GF-D8 (cell line): ENCODE measurements at regions not wholly inside any gene's neighbourhood (a gene's known extent, or its start where the extent isn't known, plus 50 kb on each side); places are given as distances from the start of the nearest gene placed in this dataset.

Experiments
- DNase-seq: peaks from one replicate; lab custom pipeline; 2025; lab: John Stamatoyannopoulos, UW

DNA sequence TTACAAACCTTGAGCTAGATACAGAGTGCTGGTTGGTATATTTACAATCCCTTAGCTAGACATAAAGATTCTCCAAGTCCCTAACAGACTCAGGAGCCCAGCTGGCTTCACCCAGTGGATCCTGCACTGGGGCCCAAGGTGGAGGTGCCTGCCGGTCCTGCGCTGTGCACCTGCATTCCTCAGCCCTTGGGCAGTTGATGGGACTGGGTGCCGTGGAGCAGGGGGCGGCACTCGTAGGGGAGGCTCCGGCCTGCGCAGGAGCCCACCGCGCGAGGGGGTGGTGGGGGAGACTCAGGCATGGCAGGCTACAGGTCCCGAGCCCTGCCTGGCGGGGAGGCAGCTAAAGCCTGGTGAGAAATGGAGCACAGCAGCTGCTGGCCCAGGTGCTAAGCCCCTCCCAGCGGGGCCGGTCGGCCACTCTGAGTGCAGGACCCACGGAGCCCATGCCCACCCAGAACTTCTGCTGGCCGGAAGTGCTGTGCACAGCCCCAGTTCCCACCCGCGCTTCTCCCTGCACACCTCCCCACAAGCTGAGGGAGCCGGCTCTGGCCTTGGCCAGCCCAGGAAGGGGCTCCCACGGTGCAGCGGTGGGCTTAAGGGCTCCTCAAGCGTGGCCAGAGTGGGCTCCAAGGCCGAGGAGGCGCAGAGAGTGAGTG, 1464.7 kb downstream of the EFNA5 start:
- no peak for DNase-seq

- no peak for DNase-seq
Measured at GRCh38 chr5:106202035-106202434, 1468.7 kb downstream of the EFNA5 start.

- DNase-seq = no peak
Measured at GRCh38 chr5:106200971-106201370, 1469.8 kb downstream of the EFNA5 start.

GRCh38 chr5:106195679-106196474, 1474.9 kb downstream of the EFNA5 start:
- DNase-seq = no peak

DNA sequence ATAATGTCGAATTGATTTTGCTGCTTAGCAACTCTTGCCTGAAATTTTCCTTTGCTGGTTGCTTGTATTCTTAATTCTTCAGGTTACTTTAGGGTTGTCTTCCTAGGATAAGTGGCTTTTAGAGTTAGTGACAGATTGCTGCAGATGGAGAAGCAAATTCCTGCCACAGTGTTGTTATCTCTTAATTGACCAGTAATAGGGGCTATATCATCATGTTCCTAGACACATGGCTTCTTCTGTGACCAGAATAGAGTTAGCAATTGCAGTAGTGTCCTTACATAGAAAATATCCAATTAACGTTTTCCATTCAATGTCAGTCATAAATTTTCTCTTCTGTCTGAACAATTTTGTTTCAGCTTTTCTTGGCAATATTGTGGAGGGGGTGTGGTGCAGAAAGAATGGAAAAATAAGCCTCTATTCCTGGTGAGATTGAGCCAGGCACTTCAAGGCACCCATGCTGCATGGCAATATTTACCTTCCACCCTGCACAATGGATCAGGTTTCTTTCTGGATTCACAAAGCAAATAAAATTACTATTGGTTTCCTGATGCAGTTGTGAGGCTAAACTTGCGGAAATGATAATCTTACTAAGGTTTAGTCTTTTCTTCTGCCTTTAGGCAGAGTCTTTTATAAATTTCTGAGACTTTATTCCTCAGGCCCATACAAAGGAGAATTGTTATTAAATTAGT, 1481.5 kb downstream of the EFNA5 start:
- no peak for DNase-seq

GRCh38 chr5:106185661-106186081, 1485.1 kb downstream of the EFNA5 start:
- DNase-seq = no peak

GRCh38 chr5:106174903-106175302, 1495.8 kb downstream of the EFNA5 start:
- no peak for DNase-seq

- no peak for DNase-seq
Measured at GRCh38 chr5:106172681-106173532, 1497.8 kb downstream of the EFNA5 start.

GRCh38 chr5:106171708-106172107, 1499.0 kb downstream of the EFNA5 start:
- DNase-seq = no peak

DNA sequence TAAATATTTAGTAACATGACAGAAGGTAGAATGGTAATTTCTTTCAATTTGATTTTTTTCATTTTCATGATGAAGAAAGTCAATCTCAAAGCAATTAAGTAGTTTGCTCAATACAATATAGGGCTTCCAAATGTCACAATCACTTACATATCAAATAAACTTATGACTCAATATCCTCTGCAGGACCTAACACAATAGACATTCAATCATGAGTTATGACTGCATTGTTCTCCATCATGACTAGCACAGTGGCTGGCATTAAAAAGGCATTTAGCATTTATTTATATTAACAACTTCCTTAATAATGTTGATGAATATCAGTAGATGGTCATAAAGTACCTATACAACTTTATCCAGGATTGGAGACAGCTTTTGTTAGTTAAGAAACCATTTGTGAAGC, 1499.6 kb downstream of the EFNA5 start:
- no peak for DNase-seq

GRCh38 chr5:106167766-106168165, 1503.0 kb downstream of the EFNA5 start:
- no peak for DNase-seq

GRCh38 chr5:106163233-106163632, 1507.5 kb downstream of the EFNA5 start:
- no peak for DNase-seq

- no peak for DNase-seq
Measured at GRCh38 chr5:106159616-106160015, 1511.1 kb downstream of the EFNA5 start.

DNA sequence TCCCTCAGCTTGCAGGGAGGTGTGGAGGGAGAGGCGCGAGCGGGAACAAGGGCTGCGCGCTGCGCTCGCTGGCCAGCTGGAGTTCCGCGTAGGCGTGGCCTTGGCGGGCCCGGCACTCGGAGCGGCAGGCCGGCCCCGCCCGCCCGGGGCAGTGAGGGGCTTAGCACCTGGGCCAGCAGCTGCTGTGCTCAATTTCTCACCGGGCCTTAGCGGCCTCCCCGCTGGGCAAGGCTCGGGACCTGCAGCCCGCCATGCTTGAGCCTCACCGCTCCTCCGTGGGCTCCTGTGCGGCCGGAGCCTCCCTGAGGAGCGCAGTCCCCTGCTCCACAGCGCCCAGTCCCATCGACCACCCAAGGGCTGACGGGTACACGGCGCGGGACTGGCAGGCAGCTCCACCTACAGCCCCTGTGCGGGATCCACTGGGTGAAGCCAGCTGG, 1516.4 kb downstream of the EFNA5 start:
- DNase-seq = no peak

DNA sequence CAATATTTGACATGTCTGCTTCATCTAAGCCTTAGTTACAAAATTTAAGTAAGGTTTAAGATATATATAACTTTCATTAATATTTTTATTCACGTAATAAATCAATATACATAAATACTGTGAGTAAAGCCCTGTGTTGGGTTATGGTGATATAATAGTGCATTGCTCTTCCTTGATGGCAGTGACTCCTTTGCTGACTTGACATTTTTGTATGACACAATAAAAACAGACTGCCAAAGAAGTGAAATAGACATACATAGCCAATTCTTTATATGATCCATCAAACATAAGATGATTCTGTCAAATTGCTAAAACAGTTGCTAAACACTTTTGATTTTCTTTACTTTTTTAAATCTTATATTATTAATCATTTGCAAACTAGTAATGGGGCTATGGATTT, 1518.2 kb downstream of the EFNA5 start:
- no peak for DNase-seq

GRCh38 chr5:106142116-106142515, 1528.6 kb downstream of the EFNA5 start:
- no peak for DNase-seq

- no peak for DNase-seq
Measured at GRCh38 chr5:106140101-106140500, 1530.6 kb downstream of the EFNA5 start.

DNA sequence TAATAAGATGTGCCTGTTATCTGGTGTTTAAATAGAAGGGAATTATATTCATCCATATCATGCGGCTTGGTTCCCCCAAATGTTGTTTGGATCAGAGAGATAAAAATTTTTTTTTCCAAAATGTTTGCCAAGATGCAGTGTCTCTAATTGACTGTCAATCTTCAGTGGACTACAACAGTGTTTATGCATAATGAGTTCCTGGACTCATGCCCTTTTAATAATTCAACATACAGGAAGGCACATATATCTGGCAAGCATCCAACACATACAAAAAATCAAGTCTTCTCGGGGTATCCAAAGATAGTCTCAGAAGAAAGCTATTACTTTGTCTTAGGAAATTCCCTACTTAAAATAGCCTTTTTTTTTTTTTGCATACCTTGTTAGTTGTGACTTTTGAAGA, 1534.7 kb downstream of the EFNA5 start:
- DNase-seq = no peak

DNA sequence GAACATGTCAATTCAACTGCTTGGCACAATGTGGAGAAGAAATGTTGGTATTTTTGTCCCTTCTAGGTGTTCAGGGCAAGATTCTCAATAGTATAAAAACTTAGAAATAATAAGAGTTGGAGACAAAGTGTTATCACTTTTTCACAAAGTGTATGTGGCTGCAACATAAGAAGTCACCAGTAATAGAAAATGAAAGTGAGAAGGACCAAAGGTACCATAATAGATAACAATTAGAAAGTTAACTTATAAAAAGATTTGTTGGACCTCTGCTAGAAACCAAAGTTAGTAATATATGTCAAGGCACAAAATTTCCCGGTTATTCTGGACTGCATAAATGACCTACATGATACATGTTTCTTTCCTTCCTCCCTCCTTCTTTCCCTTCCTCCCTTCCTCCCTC, 1535.3 kb downstream of the EFNA5 start:
- no peak for DNase-seq

DNA sequence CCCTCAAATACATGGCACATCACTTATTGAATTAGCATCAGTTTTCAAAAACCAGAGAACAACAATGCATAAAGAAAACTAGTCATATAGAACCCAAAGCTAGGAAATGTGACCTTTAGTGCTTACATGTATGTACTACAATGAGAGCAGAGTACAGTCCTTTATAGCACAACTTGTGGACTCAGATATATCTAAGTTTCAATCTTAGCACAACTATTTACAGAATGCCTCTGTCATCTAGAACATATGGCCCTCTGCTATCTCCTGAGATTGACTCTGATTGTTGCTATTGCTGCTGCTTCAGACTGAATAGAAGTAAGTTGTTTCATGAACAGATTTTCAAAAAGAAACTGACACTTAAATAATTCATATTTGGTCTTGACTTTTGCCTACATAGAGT, 1536.2 kb downstream of the EFNA5 start:
- no peak for DNase-seq

GRCh38 chr5:106127985-106128384, 1542.8 kb downstream of the EFNA5 start:
- no peak for DNase-seq

GRCh38 chr5:106127341-106127781, 1543.4 kb downstream of the EFNA5 start:
- DNase-seq = no peak
